Chondrocyte (in vitro differentiated cells): ENCODE measurements at regions not wholly inside any gene's neighbourhood (a gene's known extent, or its start where the extent isn't known, plus 50 kb on each side); places are given as distances from the start of the nearest gene placed in this dataset.
"Not testable (repeated sequence)": the region's sequence is repeated elsewhere in the genome, so short reads cannot be mapped to it uniquely, and the experiment has no call there.

Experiments used
- DNase-seq: peaks from one replicate; pipeline ENCODE4 v3.0.0; 2021; ENCODE audit warnings: mixed read lengths, low spot score
- H3K27ac Mint-ChIP-seq: one replicate; pipeline ENCODE4 v1.8.0; 2021; ENCODE audit warnings: mild to moderate bottlenecking, moderate library complexity, mixed read lengths; ENCODE audit not compliant: unreplicated experiment
- H3K27me3 Mint-ChIP-seq: 2 replicates; pipeline ENCODE4 v1.8.0; 2021; ENCODE audit warnings: low read depth, mixed read lengths
- H3K36me3 Mint-ChIP-seq: 2 replicates; pipeline ENCODE4 v1.8.0; 2021; ENCODE audit warnings: low read depth, mixed read lengths
- H3K4me1 Mint-ChIP-seq: 2 replicates; pipeline ENCODE4 v1.8.0; 2021; ENCODE audit warnings: low read depth, mild to moderate bottlenecking, mixed read lengths
- H3K4me3 Mint-ChIP-seq: one replicate; pipeline ENCODE4 v1.8.0; 2021; ENCODE audit warnings: mild to moderate bottlenecking, moderate library complexity, mixed read lengths; ENCODE audit not compliant: unreplicated experiment
- H3K9me3 Mint-ChIP-seq: 2 replicates; pipeline ENCODE4 v1.8.0; 2021; ENCODE audit warnings: low read depth, mixed read lengths

- H3K4me1 Mint-ChIP-seq, H3K36me3 Mint-ChIP-seq, H3K27me3 Mint-ChIP-seq, H3K4me3 Mint-ChIP-seq, H3K27ac Mint-ChIP-seq, H3K9me3 Mint-ChIP-seq: not testable (repeated sequence)
- peak; percentile 27 for DNase-seq
Measured at GRCh38 chr9:67338201-67338600, 345.9 kb upstream of the SPATA31A3 start.

GRCh38 chr9:67334727-67335572 is 342.6 kb upstream of the SPATA31A3 start:
- not testable (repeated sequence) for H3K36me3 Mint-ChIP-seq, H3K27ac Mint-ChIP-seq, DNase-seq, H3K4me3 Mint-ChIP-seq, H3K9me3 Mint-ChIP-seq, H3K4me1 Mint-ChIP-seq, H3K27me3 Mint-ChIP-seq

DNA sequence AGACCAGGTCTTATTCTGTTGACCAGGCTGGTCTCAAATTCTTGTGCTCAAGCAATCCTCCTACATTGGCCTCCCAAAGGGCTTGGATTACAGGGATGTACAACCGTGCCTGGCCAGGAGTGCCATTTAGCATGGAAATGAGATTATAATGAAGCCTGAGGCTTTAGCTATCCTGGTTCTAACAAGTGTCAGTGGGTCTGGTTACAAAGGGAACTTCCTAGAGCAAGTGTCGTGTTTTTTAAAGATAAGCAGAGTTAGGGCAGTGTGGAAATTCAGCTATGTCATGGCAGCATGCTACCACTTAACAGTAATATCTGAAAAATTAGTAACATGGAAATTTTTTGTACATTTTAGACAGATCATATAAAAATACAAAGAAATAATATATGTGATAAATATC is 339.3 kb upstream of the SPATA31A3 start:
- H3K4me1 Mint-ChIP-seq: not testable (repeated sequence)

GRCh38 chr9:67313409-67313808 is 321.1 kb upstream of the SPATA31A3 start:
- H3K4me1 Mint-ChIP-seq, H3K36me3 Mint-ChIP-seq, H3K9me3 Mint-ChIP-seq, H3K27me3 Mint-ChIP-seq, H3K4me3 Mint-ChIP-seq, H3K27ac Mint-ChIP-seq, DNase-seq: not testable (repeated sequence)

More for the DNA sequence above, 339.3 kb upstream of the SPATA31A3 start:
- not testable (repeated sequence) for H3K27ac Mint-ChIP-seq, DNase-seq, H3K9me3 Mint-ChIP-seq, H3K27me3 Mint-ChIP-seq, H3K36me3 Mint-ChIP-seq, H3K4me3 Mint-ChIP-seq

DNA sequence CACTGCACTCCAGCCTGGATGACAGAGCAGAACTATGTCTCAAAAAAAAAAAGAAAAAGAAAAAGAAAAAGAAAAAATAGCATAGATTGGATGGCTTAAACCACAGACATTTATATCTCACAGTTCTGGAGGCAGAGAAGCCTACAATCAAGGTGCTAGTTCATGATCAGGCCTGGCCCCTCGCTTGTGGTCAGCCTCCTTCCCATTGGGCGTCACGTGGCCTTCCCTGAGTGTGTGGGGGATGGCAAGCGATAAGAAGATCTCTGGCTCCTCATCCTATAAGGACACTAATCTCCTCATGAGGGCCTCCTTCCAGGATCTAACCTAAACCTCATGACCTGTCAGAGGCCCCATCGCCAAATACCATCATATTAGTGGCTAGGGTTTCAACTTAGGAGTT is 320.2 kb upstream of the SPATA31A3 start:
- not testable (repeated sequence) for H3K27me3 Mint-ChIP-seq, H3K9me3 Mint-ChIP-seq, H3K27ac Mint-ChIP-seq, H3K4me1 Mint-ChIP-seq, H3K4me3 Mint-ChIP-seq, DNase-seq, H3K36me3 Mint-ChIP-seq

GRCh38 chr9:67307109-67307508 is 314.8 kb upstream of the SPATA31A3 start:
- not testable (repeated sequence) for H3K4me1 Mint-ChIP-seq, H3K27ac Mint-ChIP-seq, H3K4me3 Mint-ChIP-seq, H3K36me3 Mint-ChIP-seq, H3K9me3 Mint-ChIP-seq, H3K27me3 Mint-ChIP-seq, DNase-seq

DNA sequence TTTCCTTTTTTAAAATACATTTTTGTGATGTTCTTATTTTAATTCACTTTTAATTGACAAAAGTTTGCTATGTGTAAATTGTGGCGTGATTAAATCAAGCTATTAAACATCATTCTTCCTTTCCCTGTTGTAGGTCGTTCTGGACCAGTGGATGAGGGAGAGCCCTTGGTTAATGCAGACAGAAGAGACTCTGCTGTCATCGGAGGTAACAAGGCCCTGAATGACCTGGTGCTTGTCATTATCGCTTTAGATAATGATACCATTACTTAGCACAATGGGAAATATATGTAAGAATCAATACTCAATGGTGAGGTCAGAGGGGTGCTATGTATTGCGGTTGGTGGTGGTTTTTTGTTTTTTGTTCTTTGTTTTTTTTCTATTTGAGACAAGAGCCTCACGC is 296.4 kb upstream of the SPATA31A3 start:
- not testable (repeated sequence) for H3K4me3 Mint-ChIP-seq, H3K4me1 Mint-ChIP-seq, H3K36me3 Mint-ChIP-seq, DNase-seq, H3K27ac Mint-ChIP-seq, H3K9me3 Mint-ChIP-seq, H3K27me3 Mint-ChIP-seq

- H3K27ac Mint-ChIP-seq, H3K9me3 Mint-ChIP-seq, H3K4me1 Mint-ChIP-seq, H3K27me3 Mint-ChIP-seq, DNase-seq, H3K36me3 Mint-ChIP-seq, H3K4me3 Mint-ChIP-seq: not testable (repeated sequence)
Measured at GRCh38 chr9:67288117-67288735, 295.9 kb upstream of the SPATA31A3 start.

GRCh38 chr9:67284299-67284698 is 291.9 kb upstream of the SPATA31A3 start:
- H3K36me3 Mint-ChIP-seq, H3K27ac Mint-ChIP-seq, H3K4me3 Mint-ChIP-seq, H3K4me1 Mint-ChIP-seq, H3K27me3 Mint-ChIP-seq, H3K9me3 Mint-ChIP-seq, DNase-seq: not testable (repeated sequence)

DNA sequence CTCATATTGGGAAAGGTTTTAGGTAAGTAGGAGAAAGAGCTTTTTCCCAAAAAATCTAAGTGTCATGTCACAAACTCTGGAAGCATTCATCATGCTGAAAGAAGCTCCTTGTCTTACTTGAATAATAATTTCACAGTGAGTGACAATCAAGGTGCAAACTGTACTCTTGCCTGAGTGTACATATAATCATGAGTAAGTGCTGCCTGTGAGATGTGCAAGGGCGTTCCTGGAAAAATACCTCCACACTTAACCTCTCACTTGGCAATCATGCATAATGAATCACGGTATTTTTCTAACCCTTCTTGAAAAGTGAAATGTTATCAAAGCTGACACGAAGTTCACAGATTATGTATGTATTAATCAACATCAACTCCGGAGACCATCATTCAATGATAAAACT is 289.2 kb upstream of the SPATA31A3 start:
- H3K27ac Mint-ChIP-seq, H3K4me1 Mint-ChIP-seq, DNase-seq, H3K9me3 Mint-ChIP-seq, H3K27me3 Mint-ChIP-seq, H3K36me3 Mint-ChIP-seq, H3K4me3 Mint-ChIP-seq: not testable (repeated sequence)

DNA sequence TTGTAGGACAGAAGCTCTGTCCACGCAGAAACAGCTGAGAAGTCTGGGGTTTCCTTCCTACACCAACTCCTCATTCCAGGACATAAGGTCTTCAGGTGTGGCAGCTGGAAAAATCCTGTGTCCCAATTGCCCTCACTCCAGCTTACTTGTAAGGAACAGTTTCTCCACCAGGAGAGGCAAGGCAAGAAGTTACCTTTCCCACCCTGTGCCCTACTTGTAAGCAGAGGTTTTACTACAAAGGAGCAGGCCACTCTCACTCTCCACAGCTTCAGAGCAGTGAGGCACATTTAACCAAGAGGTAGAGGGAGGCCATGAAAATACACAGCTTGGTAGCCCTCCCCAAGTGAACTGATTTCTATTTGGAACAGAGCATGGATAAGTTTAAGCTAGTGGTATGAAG is 277.3 kb upstream of the SPATA31A3 start:
- DNase-seq, H3K36me3 Mint-ChIP-seq, H3K4me3 Mint-ChIP-seq, H3K4me1 Mint-ChIP-seq, H3K9me3 Mint-ChIP-seq, H3K27ac Mint-ChIP-seq, H3K27me3 Mint-ChIP-seq: not testable (repeated sequence)

DNA sequence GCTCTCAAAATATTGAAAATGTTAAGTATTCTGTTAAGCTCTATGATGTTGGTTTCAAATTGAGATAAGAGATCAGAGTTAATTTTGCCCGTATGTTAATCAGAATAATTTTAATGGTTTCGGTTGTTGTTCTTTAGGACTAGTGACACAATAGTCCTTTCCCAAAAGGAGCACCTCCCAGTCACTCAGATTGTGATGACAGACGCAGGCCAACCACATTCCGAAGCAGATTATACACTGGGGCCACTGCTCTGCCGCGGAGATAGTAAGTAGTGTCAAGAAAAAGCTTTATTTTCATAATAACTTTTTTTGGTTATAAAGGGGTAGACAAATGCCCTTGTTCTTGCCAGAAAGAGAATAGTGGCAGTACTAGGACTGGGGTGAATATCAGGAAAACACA is 265.5 kb upstream of the SPATA31A3 start:
- H3K36me3 Mint-ChIP-seq, H3K27me3 Mint-ChIP-seq, H3K4me1 Mint-ChIP-seq, DNase-seq, H3K27ac Mint-ChIP-seq, H3K4me3 Mint-ChIP-seq, H3K9me3 Mint-ChIP-seq: not testable (repeated sequence)

DNA sequence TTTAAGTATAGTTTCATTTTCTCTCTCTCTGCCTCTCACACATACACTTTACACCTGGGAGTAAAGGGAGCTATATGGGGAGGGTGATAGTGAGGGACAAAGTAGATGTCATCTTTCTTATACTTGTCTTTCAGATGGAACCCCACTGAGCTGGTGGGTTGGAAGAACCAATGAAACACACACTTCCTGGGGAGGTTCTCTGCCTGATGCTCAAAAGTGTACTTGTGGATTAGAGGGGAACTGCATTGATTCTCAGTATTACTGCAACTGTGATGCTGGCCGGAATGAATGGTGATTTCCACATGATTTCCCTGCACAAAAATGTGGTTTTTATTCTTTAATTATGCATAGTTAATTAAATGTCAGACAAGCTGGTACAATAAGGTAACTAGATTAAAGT is 256.6 kb upstream of the SPATA31A3 start:
- not testable (repeated sequence) for H3K9me3 Mint-ChIP-seq, DNase-seq, H3K27me3 Mint-ChIP-seq, H3K4me1 Mint-ChIP-seq, H3K36me3 Mint-ChIP-seq, H3K27ac Mint-ChIP-seq, H3K4me3 Mint-ChIP-seq
